H9 (cell line): ENCODE measurements at regions not wholly inside any gene's neighbourhood (a gene's known extent, or its start where the extent isn't known, plus 50 kb on each side); places are given as distances from the start of the nearest gene placed in this dataset.

ENCODE experiments used
- DNase-seq: peaks from one replicate; pipeline ENCODE4 v3.0.0-alpha.2; 2017
- H2AFZ ChIP-seq: one replicate; pipeline ENCODE4 v1.6.1; 2013; ENCODE audit warnings: mild to moderate bottlenecking, low read length, control low read depth, moderate library complexity
- H2AK5ac ChIP-seq: 2 replicates; pipeline ENCODE4 v1.6.1; 2013; ENCODE audit warnings: low read length, control low read depth, mixed read lengths; ENCODE audit not compliant: insufficient read length
- H2BK120ac ChIP-seq: one replicate; pipeline ENCODE4 v1.6.1; 2013; ENCODE audit warnings: low read depth, mild to moderate bottlenecking, low read length, control low read depth, inconsistent platforms; ENCODE audit not compliant: poor library complexity, severe bottlenecking
- H2BK12ac ChIP-seq: 2 replicates; pipeline ENCODE4 v1.6.1; 2013; ENCODE audit warnings: low read length, control low read depth, mixed read lengths, low read depth; ENCODE audit not compliant: insufficient read length
- H2BK15ac ChIP-seq: 2 replicates; pipeline ENCODE4 v1.6.1; 2013; ENCODE audit warnings: low read depth, low read length, control low read depth
- H2BK20ac ChIP-seq: one replicate; pipeline ENCODE4 v1.6.1; 2013; ENCODE audit warnings: low read depth, mild to moderate bottlenecking, low read length, control low read depth, inconsistent platforms; ENCODE audit not compliant: poor library complexity, severe bottlenecking
- H2BK5ac ChIP-seq: 2 replicates; pipeline ENCODE4 v1.6.1; 2013; ENCODE audit warnings: low read length, control low read depth, mixed read lengths; ENCODE audit not compliant: insufficient read length
- H3K14ac ChIP-seq: 2 replicates; pipeline ENCODE4 v1.6.1; 2013; ENCODE audit warnings: low read length, control low read depth; ENCODE audit not compliant: insufficient read depth
- H3K18ac ChIP-seq: 2 replicates; pipeline ENCODE4 v1.6.1; 2013; ENCODE audit warnings: low read depth, mild to moderate bottlenecking, mixed read lengths, low read length, control low read depth; ENCODE audit not compliant: insufficient read length
- H3K23ac ChIP-seq: 2 replicates; pipeline ENCODE4 v1.6.1; 2013; ENCODE audit warnings: low read length, control low read depth, mixed read lengths, low read depth; ENCODE audit not compliant: insufficient read length
- H3K23me2 ChIP-seq: 2 replicates; pipeline ENCODE4 v1.6.1; 2013; ENCODE audit warnings: low read depth, mild to moderate bottlenecking, mixed read lengths, low read length, control low read depth; ENCODE audit not compliant: insufficient read length, poor library complexity, severe bottlenecking
- H3K27ac ChIP-seq: 2 replicates; pipeline ENCODE4 v1.5.1; 2013; ENCODE audit warnings: low read length, control low read depth, mixed read lengths, low read depth; ENCODE audit not compliant: insufficient read length
- H3K27me3 ChIP-seq: 2 replicates; pipeline ENCODE4 v1.6.1; 2013; ENCODE audit warnings: low read length, control low read depth, inconsistent platforms; ENCODE audit not compliant: insufficient read depth
- H3K4ac ChIP-seq: 2 replicates; pipeline ENCODE4 v1.6.1; 2013; ENCODE audit warnings: low read depth, mild to moderate bottlenecking, control low read depth, inconsistent platforms, low read length, moderate library complexity
- H3K4me1 ChIP-seq: 2 replicates; pipeline ENCODE4 v1.6.1; 2013; ENCODE audit warnings: low read length, control low read depth, inconsistent platforms; ENCODE audit not compliant: insufficient read depth
- H3K4me2 ChIP-seq: 2 replicates; pipeline ENCODE4 v1.6.1; 2013; ENCODE audit warnings: low read length, control low read depth, mixed read lengths; ENCODE audit not compliant: insufficient read length, insufficient read depth
- H3K56ac ChIP-seq: 2 replicates; pipeline ENCODE4 v1.6.1; 2013; ENCODE audit warnings: low read depth, mild to moderate bottlenecking, mixed read lengths, low read length, control low read depth; ENCODE audit not compliant: insufficient read length
- H3K79me1 ChIP-seq: 2 replicates; pipeline ENCODE4 v1.6.1; 2013; ENCODE audit warnings: low read depth, mild to moderate bottlenecking, moderate library complexity, low read length, control low read depth, inconsistent platforms; ENCODE audit not compliant: insufficient read depth, poor library complexity, severe bottlenecking
- H3K79me2 ChIP-seq: 2 replicates; pipeline ENCODE4 v1.6.1; 2013; ENCODE audit warnings: low read length, control low read depth, inconsistent platforms; ENCODE audit not compliant: insufficient read depth
- H3K9ac ChIP-seq: 2 replicates; pipeline ENCODE4 v1.6.1; 2013; ENCODE audit warnings: low read length, control low read depth, mixed read lengths; ENCODE audit not compliant: insufficient read length; ENCODE audit errors: extremely low read depth
- H3K9me3 ChIP-seq: one replicate; pipeline ENCODE4 v1.6.1; 2013; ENCODE audit warnings: low read depth, low read length, inconsistent platforms; ENCODE audit not compliant: control insufficient read depth
- H3T11ph ChIP-seq: one replicate; pipeline ENCODE4 v1.6.1; 2013; ENCODE audit warnings: mild to moderate bottlenecking, low read length, control low read depth, inconsistent platforms
- H4K20me1 ChIP-seq: one replicate; pipeline ENCODE4 v1.6.1; 2013; ENCODE audit not compliant: control insufficient read depth, insufficient read length, insufficient read depth
- H4K5ac ChIP-seq: 2 replicates; pipeline ENCODE4 v1.6.1; 2013; ENCODE audit warnings: low read depth, mild to moderate bottlenecking, mixed read lengths, low read length, control low read depth; ENCODE audit not compliant: insufficient read length
- H4K8ac ChIP-seq: replicated peaks from 2 replicates; pipeline ENCODE4 v1.6.1; 2013; ENCODE audit warnings: low read length, control low read depth, mixed read lengths, low read depth; ENCODE audit not compliant: insufficient read length
- H4K91ac ChIP-seq: 2 replicates; pipeline ENCODE4 v1.6.1; 2013; ENCODE audit warnings: low read depth, mild to moderate bottlenecking, moderate library complexity, mixed read lengths, low read length, control low read depth; ENCODE audit not compliant: insufficient read length
- H3K27ac Mint-ChIP-seq, 3 experiments: 2 replicates in 2 of 3; 3 replicates in 1 of 3; pipeline ENCODE4 v1.8.0; 2020 to 2021; ENCODE audit warnings: mixed read lengths in 3 of 3, mild to moderate bottlenecking in 1 of 3, moderate library complexity in 1 of 3
- H3K27me3 Mint-ChIP-seq: 2 replicates; pipeline ENCODE4 v1.8.0; 2021; ENCODE audit warnings: low read depth, mild to moderate bottlenecking, moderate library complexity, mixed read lengths
- H3K36me3 Mint-ChIP-seq, 3 experiments: 2 replicates in 2 of 3; 3 replicates in 1 of 3; pipeline ENCODE4 v1.8.0; 2020 to 2021; ENCODE audit warnings: low read depth in 3 of 3, mixed read lengths in 3 of 3; ENCODE audit not compliant: insufficient read depth in 1 of 3
- H3K4me1 Mint-ChIP-seq, 2 experiments: 2 replicates each; pipeline ENCODE4 v1.8.0; 2020; ENCODE audit warnings: mixed read lengths in 2 of 2
- H3K4me3 Mint-ChIP-seq, 2 experiments: 2 replicates in 1 of 2; 3 replicates in 1 of 2; pipeline ENCODE4 v1.8.0; 2020 to 2021; ENCODE audit warnings: mild to moderate bottlenecking in 2 of 2, mixed read lengths in 2 of 2, moderate library complexity in 1 of 2
- H3K9me3 Mint-ChIP-seq, 2 experiments: 2 replicates in 1 of 2; 3 replicates in 1 of 2; pipeline ENCODE4 v1.8.0; 2020; ENCODE audit warnings: mild to moderate bottlenecking in 2 of 2, mixed read lengths in 2 of 2, moderate library complexity in 1 of 2
- WGBS: extraction: QIAGEN DNeasy Blood & Tissue Kit; methylation state at CpG from one replicate; pipeline ENCODE4 v1.1.7; 2013; ENCODE audit warnings: missing lambda C conversion rate, low lambda C conversion rate, mixed read lengths; ENCODE audit not compliant: insufficient read length; ENCODE audit errors: extremely low coverage; 5-methylcytosine and 5-hydroxymethylcytosine counted together
- TF ChIP-seq, protein P1 (sequence below): fragments of 200-600 bp; sonication (generic); conservative IDR thresholded peaks from 3 replicates; pipeline ENCODE4 v1.8.0; 2021; ENCODE audit warnings: antibody characterized with exemption, mild to moderate bottlenecking

DNA sequence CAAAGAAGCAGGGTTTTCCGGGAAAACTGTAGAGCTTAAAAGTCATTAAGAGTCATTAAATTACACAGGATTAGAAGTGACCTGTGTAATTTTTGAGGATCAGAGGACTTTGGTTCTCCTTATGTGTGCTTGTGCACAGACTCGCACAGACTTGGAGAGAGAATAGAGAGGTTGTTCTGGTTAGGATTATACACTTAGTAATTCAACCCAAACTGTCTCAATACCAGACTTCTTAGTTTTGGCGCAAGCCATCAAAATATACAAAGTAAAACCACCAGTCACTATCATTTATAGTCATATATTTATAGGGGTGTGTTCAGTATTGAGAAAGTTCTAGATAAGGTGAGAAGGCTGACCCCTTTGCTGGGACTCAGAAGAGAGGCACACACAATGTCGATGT lies 112.3 kb downstream of the HLX start:
- no peak overlapping the region for H3K4me2 ChIP-seq
- Mint-ChIP-seq H3K27ac (no peak overlapping the region), H3K9me3 (peaks cover 0 to 2% of the 10 kb centered on the region in 2 experiments; a peak in 1 of 5 replicates), H3K36me3 (no peaks in the 10 kb centered on the region), H3K27me3 (peaks cover 8% of the 10 kb centered on the region), H3K4me1 (peaks cover 9 to 10% of the 10 kb centered on the region in 2 experiments), H3K4me3 (no peak overlapping the region)
- 0 out of 2 replicates have a peak, but pooled peaks cover 2% of the 10 kb centered on the region for H3K4me1 ChIP-seq
- no peak overlapping the region for H2BK5ac ChIP-seq
- no peak overlapping the region for H2BK12ac ChIP-seq
- H4K8ac ChIP-seq: no peak overlapping the region
- no peak overlapping the region for H2BK120ac ChIP-seq
- no peak overlapping the region for H3K56ac ChIP-seq
- no peak overlapping the region for H4K91ac ChIP-seq
- H3T11ph ChIP-seq: no peak overlapping the region
- H3K9ac ChIP-seq: no peak overlapping the region
- no peak overlapping the region for H3K23ac ChIP-seq
- no peaks in the 10 kb centered on the region for H4K20me1 ChIP-seq
- H2BK15ac ChIP-seq: no peak overlapping the region
- no peak for DNase-seq
- no peak overlapping the region for H3K27ac ChIP-seq
- no peak overlapping the region for H2AFZ ChIP-seq
- no peaks in the 10 kb centered on the region for H3K79me1 ChIP-seq
- no peaks in the 10 kb centered on the region for H3K23me2 ChIP-seq
- no peak overlapping the region for H4K5ac ChIP-seq
- H3K18ac ChIP-seq: no peak overlapping the region
- H3K27me3 ChIP-seq: no peaks in the 10 kb centered on the region
- no peaks in the 10 kb centered on the region for H3K79me2 ChIP-seq
- H3K14ac ChIP-seq: no peak overlapping the region
- no peaks in the 10 kb centered on the region for H3K9me3 ChIP-seq
- no peak overlapping the region for H2BK20ac ChIP-seq
- no CpG with 5 or more reads among the region's 4 CpGs for WGBS
- TF ChIP-seq, protein P1, sequence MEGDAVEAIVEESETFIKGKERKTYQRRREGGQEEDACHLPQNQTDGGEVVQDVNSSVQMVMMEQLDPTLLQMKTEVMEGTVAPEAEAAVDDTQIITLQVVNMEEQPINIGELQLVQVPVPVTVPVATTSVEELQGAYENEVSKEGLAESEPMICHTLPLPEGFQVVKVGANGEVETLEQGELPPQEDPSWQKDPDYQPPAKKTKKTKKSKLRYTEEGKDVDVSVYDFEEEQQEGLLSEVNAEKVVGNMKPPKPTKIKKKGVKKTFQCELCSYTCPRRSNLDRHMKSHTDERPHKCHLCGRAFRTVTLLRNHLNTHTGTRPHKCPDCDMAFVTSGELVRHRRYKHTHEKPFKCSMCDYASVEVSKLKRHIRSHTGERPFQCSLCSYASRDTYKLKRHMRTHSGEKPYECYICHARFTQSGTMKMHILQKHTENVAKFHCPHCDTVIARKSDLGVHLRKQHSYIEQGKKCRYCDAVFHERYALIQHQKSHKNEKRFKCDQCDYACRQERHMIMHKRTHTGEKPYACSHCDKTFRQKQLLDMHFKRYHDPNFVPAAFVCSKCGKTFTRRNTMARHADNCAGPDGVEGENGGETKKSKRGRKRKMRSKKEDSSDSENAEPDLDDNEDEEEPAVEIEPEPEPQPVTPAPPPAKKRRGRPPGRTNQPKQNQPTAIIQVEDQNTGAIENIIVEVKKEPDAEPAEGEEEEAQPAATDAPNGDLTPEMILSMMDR: no peak
- no peak overlapping the region for H2AK5ac ChIP-seq
- no peak overlapping the region for H3K4ac ChIP-seq
